Left lung (tissue), 4 donors: ENCODE measurements at regions not wholly inside any gene's neighbourhood (a gene's known extent, or its start where the extent isn't known, plus 50 kb on each side); places are given as distances from the start of the nearest gene placed in this dataset.

Experiments used
- ATAC-seq: fragments of 200-7000 bp; cut with Tn5 transposase; one replicate; pipeline ENCODE4 v1.9.1; 2020; ENCODE audit warnings: moderate library complexity
- DNase-seq, 4 donors: peaks; one replicate each; pipeline ENCODE4 v3.0.0-alpha.2; 2013 to 2020
- H3K27ac ChIP-seq, 2 donors: fragments of 200-600 bp; sonication (generic) in 1 of 2; one replicate each; pipeline versions ENCODE4 v1.5.0 to v1.8.0; 2020 to 2021
- H3K27me3 ChIP-seq, 2 donors: fragments of 200-600 bp; sonication (generic) in 1 of 2; one replicate each; pipeline versions ENCODE4 v1.5.0 to v1.8.0; 2020 to 2021
- H3K36me3 ChIP-seq, 2 donors: fragments of 200-600 bp; sonication (generic) in 1 of 2; one replicate each; pipeline versions ENCODE4 v1.5.0 to v1.8.0; 2020 to 2021
- H3K4me1 ChIP-seq, 2 donors: fragments of 200-600 bp; one replicate each; pipeline ENCODE4 v1.8.0; 2021
- H3K4me3 ChIP-seq, 2 donors: fragments of 200-600 bp; sonication (generic) in 1 of 2; one replicate each; pipeline versions ENCODE4 v1.5.0 to v1.8.0; 2020 to 2021; ENCODE audit warnings: mild to moderate bottlenecking in 1 of 2
- H3K9me3 ChIP-seq, 2 donors: fragments of 200-600 bp; sonication (generic) in 1 of 2; one replicate each; pipeline versions ENCODE4 v1.5.0 to v1.8.0; 2020 to 2021
- intact Hi-C, 2 donors: fragments of 100-400 bp; cut with DNase I; formaldehyde crosslinking; loops; one replicate each; pipeline versions ENCODE4 v1.11.2 to v1.14.2; 2022
- TF ChIP-seq, protein P1 (sequence below), 2 donors: fragments of 200-600 bp; sonication (generic) in 1 of 2; IDR thresholded peaks; one replicate each; pipeline versions ENCODE4 v1.5.0 to v1.8.0; 2021; ENCODE audit warnings: antibody characterized with exemption in 2 of 2
- donor health status: DM: no; HTN: yes; CAD: no.
- donor health status: DM: no; HTN: no; CAD: no.

DNA sequence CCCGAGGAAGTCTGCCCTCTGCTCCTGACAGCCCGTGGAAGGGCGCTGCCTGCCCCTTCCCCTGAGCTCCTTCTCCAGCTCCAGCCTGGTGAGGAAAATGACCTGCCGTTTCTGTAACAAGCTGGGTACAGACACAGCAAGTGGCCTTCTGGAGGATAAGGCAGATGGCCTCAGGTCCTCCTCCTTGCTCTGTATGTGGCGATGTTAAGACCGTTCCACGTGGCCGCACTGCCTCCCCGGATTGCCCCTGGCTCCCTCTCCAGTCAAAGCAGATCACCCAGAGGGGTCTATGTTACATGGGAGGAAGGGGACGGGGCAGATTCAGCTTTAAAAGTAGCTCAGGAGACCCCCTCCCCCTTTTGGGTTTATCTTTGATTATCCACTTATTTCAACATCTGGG is 80.3 kb upstream of the GATB start:
- H3K27me3 ChIP-seq = peaks cover 0 to 7% of the 10 kb centered on the region in 2 donors
- no peaks in the 10 kb centered on the region for H3K36me3 ChIP-seq
- TF ChIP-seq, protein P1, sequence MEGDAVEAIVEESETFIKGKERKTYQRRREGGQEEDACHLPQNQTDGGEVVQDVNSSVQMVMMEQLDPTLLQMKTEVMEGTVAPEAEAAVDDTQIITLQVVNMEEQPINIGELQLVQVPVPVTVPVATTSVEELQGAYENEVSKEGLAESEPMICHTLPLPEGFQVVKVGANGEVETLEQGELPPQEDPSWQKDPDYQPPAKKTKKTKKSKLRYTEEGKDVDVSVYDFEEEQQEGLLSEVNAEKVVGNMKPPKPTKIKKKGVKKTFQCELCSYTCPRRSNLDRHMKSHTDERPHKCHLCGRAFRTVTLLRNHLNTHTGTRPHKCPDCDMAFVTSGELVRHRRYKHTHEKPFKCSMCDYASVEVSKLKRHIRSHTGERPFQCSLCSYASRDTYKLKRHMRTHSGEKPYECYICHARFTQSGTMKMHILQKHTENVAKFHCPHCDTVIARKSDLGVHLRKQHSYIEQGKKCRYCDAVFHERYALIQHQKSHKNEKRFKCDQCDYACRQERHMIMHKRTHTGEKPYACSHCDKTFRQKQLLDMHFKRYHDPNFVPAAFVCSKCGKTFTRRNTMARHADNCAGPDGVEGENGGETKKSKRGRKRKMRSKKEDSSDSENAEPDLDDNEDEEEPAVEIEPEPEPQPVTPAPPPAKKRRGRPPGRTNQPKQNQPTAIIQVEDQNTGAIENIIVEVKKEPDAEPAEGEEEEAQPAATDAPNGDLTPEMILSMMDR (IDR thresholded peaks at IDR 0.05) = no peak
- H3K4me1 ChIP-seq = no peaks in the 10 kb centered on the region
- intact Hi-C loops = no loop called here
- no peak overlapping the region for H3K27ac ChIP-seq
- H3K9me3 ChIP-seq = no peaks in the 10 kb centered on the region
- no peak for DNase-seq
- no peak overlapping the region for H3K4me3 ChIP-seq
- no peak for ATAC-seq

DNA sequence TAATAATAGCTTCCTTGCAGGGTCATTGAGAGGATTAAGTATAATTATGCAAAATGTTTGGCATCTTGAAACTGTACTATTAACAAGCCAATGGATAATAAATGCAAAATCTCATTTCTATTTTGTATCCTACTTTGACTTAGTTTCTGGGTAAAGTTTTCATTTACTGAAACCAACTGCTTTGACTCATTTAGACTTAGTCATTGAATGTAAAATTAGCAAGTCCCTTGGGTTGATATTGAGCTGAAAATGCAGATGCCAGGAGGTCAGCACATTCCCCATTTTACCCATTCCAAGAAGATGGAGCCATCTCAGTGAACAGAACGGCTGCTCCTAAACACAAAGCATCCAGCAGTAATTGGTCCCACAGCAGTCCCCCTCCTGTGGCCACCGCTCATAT is 74.7 kb upstream of the GATB start:
- ATAC-seq (no peak), DNase-seq (no peak)
- no peaks in the 10 kb centered on the region for H3K9me3 ChIP-seq
- intact Hi-C loops = no loop called here
- no peak overlapping the region for H3K27ac ChIP-seq
- no peaks in the 10 kb centered on the region for H3K4me1 ChIP-seq
- H3K4me3 ChIP-seq = no peak overlapping the region
- H3K36me3 ChIP-seq = no peaks in the 10 kb centered on the region
- TF ChIP-seq, protein P1 (IDR thresholded peaks at IDR 0.05) = no peak
- peaks cover 0 to under 1% of the 10 kb centered on the region in 2 donors for H3K27me3 ChIP-seq

DNA sequence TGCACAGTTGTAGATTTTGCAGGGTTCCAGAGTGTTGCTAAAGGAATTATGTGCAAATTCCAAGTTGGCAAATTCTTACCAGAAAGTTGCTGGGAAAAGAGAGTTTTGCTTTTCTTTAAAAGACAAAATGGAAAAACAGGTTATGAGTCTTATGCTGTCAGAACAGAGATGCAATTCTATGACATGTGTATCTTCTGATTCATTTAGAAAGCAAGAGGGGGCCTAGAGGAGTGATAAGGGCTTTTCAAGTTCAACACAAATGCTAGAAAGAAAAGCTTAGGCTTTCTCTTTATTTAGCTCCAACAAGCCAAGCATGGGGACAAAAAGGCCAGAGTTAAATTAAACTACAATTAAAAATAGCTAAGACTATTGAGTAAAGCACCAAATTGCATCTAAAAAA is 72.4 kb upstream of the GATB start:
- H3K4me1 ChIP-seq = no peaks in the 10 kb centered on the region
- no peaks in the 10 kb centered on the region for H3K27me3 ChIP-seq
- no peaks in the 10 kb centered on the region for H3K9me3 ChIP-seq
- H3K36me3 ChIP-seq = no peaks in the 10 kb centered on the region
- no peak overlapping the region for H3K27ac ChIP-seq
- H3K4me3 ChIP-seq = no peak overlapping the region
- ATAC-seq (no peak), DNase-seq (no peak)
- TF ChIP-seq, protein P1 (IDR thresholded peaks at IDR 0.05) = no peak
- intact Hi-C loops = no loop called here

DNA sequence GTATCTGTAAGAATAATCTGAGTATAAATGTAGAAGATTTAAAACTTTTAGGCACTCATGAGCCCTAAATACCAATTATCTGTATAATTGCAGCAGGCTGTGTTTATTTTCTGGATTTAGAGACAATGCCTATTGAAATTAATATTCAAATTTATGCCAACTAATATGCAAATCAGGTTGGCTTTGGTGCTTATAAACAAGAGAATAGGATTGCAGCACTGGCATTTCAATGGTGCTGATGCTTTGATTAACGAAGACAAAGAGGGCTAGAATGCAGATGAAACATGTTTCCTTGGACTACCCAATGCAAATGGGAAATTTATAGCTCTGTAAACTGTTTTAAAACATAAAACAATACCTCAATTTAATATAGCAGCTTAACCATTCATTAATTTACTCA is 70.7 kb upstream of the GATB start:
- H3K4me3 ChIP-seq = no peak overlapping the region
- TF ChIP-seq, protein P1 (IDR thresholded peaks at IDR 0.05) = no peak
- no peaks in the 10 kb centered on the region for H3K9me3 ChIP-seq
- H3K27ac ChIP-seq = no peak overlapping the region
- ATAC-seq (no peak), DNase-seq (no peak)
- intact Hi-C loops = no loop called here
- no peaks in the 10 kb centered on the region for H3K4me1 ChIP-seq
- H3K27me3 ChIP-seq = no peaks in the 10 kb centered on the region
- no peaks in the 10 kb centered on the region for H3K36me3 ChIP-seq

DNA sequence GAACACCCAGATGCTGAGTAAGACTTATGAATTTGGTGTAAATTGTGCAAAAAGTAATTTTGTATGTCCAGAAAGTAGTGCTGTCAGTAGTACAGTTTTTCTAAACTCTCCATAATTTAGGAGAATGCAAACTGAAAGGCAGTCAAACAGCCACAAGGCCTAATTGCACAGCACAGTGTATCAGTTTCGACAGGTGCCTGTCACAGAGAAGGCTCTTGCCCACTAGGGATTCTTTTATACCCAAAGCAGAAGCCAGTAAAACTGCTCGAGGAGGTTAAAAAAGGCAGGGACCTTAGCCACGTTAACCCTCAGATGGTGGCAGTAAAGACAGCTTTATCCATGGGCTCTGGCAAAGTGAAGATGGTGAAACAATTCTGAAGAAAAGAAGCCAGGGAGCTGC is 69.4 kb upstream of the GATB start:
- TF ChIP-seq, protein P1 (IDR thresholded peaks at IDR 0.05) = no peak
- no peak overlapping the region for H3K27ac ChIP-seq
- H3K4me1 ChIP-seq = no peaks in the 10 kb centered on the region
- H3K4me3 ChIP-seq = no peak overlapping the region
- intact Hi-C loops = no loop called here
- ATAC-seq = no peak
- H3K36me3 ChIP-seq = no peaks in the 10 kb centered on the region
- H3K9me3 ChIP-seq = peaks cover 0 to 5% of the 10 kb centered on the region in 2 donors
- no peaks in the 10 kb centered on the region for H3K27me3 ChIP-seq
- DNase-seq = no peak
